PC-9 (cell line): ENCODE measurements at regions not wholly inside any gene's neighbourhood (a gene's known extent, or its start where the extent isn't known, plus 50 kb on each side); places are given as distances from the start of the nearest gene placed in this dataset.
"Not testable (repeated sequence)": the region's sequence is repeated elsewhere in the genome, so short reads cannot be mapped to it uniquely, and the experiment has no call there.

Source experiments
- BruUV-seq: library from RNA; stranded (reverse); fragments of 400-500 nt; replicated peaks from 2 replicates; lab custom pipeline; 2021; lab: Mats Ljungman, UMichigan
- CTCF ChIA-PET: fragments of 300-600 bp; sonication (Branson Sonifier 250); formaldehyde crosslinking; loops from one replicate; lab custom pipeline; 2022; ENCODE audit warnings: antibody characterized with exemption; lab: Charles Lee
- POLR2A ChIA-PET: fragments of 300-600 bp; sonication (Branson Sonifier 250); formaldehyde crosslinking; loops from one replicate; lab custom pipeline; 2022; ENCODE audit warnings: antibody characterized with exemption; ENCODE audit not compliant: unreplicated experiment; lab: Charles Lee
- DNase-seq, 2 experiments: peaks; one replicate each; pipeline versions ENCODE4 v3.0.0 to v3.0.0-alpha.2; 2015 to 2022; ENCODE audit warnings: mixed read lengths in 1 of 2
- H2AFZ ChIP-seq: fragments of 200-600 bp; sonication (generic); 2 replicates; pipeline ENCODE4 v1.8.1; 2017; ENCODE audit warnings: antibody characterized with exemption
- H3F3A ChIP-seq: fragments of 200-600 bp; sonication (generic); 2 replicates; pipeline ENCODE4 v1.8.1; 2017; ENCODE audit warnings: antibody characterized with exemption, mild to moderate bottlenecking, low read depth; ENCODE audit not compliant: insufficient read depth
- H3K27ac ChIP-seq: fragments of 200-600 bp; sonication (generic); 2 replicates; pipeline ENCODE4 v1.6.1; 2016; ENCODE audit warnings: mixed run types
- H3K27me3 ChIP-seq: fragments of 200-600 bp; sonication (generic); 2 replicates; pipeline ENCODE4 v1.6.1; 2016; ENCODE audit warnings: low read depth, mixed run types; ENCODE audit not compliant: insufficient read depth
- H3K36me3 ChIP-seq: fragments of 200-600 bp; sonication (generic); 2 replicates; pipeline ENCODE4 v1.6.1; 2016; ENCODE audit warnings: low read depth, mixed run types
- H3K4me1 ChIP-seq: fragments of 200-600 bp; sonication (generic); replicated peaks from 2 replicates; pipeline ENCODE4 v1.6.1; 2016; ENCODE audit warnings: mixed run types; ENCODE audit not compliant: insufficient read depth
- H3K4me2 ChIP-seq: fragments of 200-600 bp; sonication (generic); 2 replicates; pipeline ENCODE4 v1.6.1; 2017; ENCODE audit warnings: mixed run types
- H3K4me3 ChIP-seq: fragments of 200-600 bp; sonication (generic); 2 replicates; pipeline ENCODE4 v1.6.1; 2016; ENCODE audit warnings: mixed run types
- H3K79me2 ChIP-seq: fragments of 200-600 bp; sonication (generic); 2 replicates; pipeline ENCODE4 v1.6.1; 2017; ENCODE audit warnings: low read depth, mixed run types
- H3K9me2 ChIP-seq: fragments of 200-600 bp; sonication (generic); 2 replicates; pipeline ENCODE4 v1.8.1; 2017; ENCODE audit warnings: mild to moderate bottlenecking; ENCODE audit not compliant: insufficient read depth
- H3K9me3 ChIP-seq: fragments of 200-600 bp; sonication (generic); 2 replicates; pipeline ENCODE4 v1.8.1; 2016; ENCODE audit warnings: low read depth; ENCODE audit not compliant: insufficient read depth
- H4K20me1 ChIP-seq: fragments of 200-600 bp; sonication (generic); 2 replicates; pipeline ENCODE4 v1.8.1; 2017; ENCODE audit not compliant: insufficient read depth
- CTCF ChIP-seq: fragments of 200-600 bp; sonication (generic); conservative IDR thresholded peaks from 2 replicates; pipeline ENCODE4 v1.6.1; 2017; ENCODE audit warnings: mixed run types, antibody characterized with exemption, mild to moderate bottlenecking, moderate library complexity
- EZH2 ChIP-seq: fragments of 200-600 bp; sonication (generic); IDR thresholded peaks from 2 replicates; pipeline ENCODE4 v1.8.0; 2017; ENCODE audit warnings: antibody characterized with exemption, low read depth
- intact Hi-C: fragments of 100-400 bp; cut with micrococcal nuclease; formaldehyde crosslinking; loops from one replicate; pipeline ENCODE4 v1.10.0; 2022; ENCODE audit not compliant: unreplicated experiment

DNA sequence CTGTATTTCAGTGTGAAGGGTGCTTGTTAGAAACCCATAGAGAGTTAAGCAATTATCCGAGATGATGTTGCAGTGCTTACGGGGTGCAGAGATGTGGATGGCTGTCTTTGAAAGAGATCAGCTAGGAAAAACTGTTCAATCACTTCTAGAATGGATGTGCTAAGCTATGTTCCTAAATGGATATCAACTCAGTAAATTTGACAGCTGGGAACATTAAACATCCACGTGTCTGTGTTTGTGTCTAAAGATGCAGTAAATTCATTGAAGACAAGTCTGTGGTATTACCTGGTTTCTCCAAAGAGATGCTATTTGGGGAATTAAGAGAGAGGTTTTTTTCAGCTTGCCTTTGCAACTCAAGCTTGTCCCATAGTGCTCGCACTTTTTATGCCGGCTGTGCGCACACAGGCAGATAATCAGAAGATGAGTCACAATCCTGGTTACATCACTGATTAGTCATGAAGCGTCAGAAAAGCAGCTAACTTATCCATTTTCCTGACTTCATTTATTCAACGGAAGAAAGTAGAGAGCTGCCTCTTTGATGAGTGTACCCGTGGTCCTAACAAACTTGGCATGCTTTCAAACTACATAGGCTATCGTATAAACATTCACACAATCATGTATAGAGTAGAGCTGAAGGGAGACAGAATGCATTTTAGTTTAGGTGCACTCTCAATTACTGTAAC, 691.7 kb upstream of the SLC35B3 start:
- CTCF ChIA-PET, result interaction anchor here (0.5 to 0.7 kb wide), 2 partner anchors 1122 to 1292 kb away, joined by 4 to 9 read pairs; no protein-coding TSS in a partner anchor
- no peak overlapping the region for H2AFZ ChIP-seq
- peak; percentile 46 to 52 for DNase-seq

GRCh38 chr6:9126034-9126433, 690.7 kb upstream of the SLC35B3 start:
- CTCF ChIA-PET, H3K4me1 ChIP-seq, H3K9me3 ChIP-seq, H3K9me2 ChIP-seq, H3K4me3 ChIP-seq, H3K27ac ChIP-seq, H4K20me1 ChIP-seq, H3F3A ChIP-seq, H3K4me2 ChIP-seq, BruUV-seq, intact Hi-C loops, H2AFZ ChIP-seq, H3K27me3 ChIP-seq, H3K79me2 ChIP-seq, H3K36me3 ChIP-seq: not testable (repeated sequence)
- DNase-seq, result peak in 1 of 2 experiments; percentile 19
- POLR2A ChIA-PET, result interaction anchor here (0.6 kb wide), 1 partner anchor 245 kb away, joined by 3 read pairs; no protein-coding TSS in a partner anchor

More for the DNA sequence above, 691.7 kb upstream of the SLC35B3 start:
- TF ChIP-seq CTCF (no peak), EZH2 (no peak)
- Histone ChIP-seq H3K4me1 (no peaks in the 10 kb centered on the region), H3K36me3 (no peaks in the 10 kb centered on the region), H3K9me3 (no peaks in the 10 kb centered on the region), H3K4me2 (peak overlapping the region; percentile 28), H3K27me3 (no peaks in the 10 kb centered on the region), H4K20me1 (no peaks in the 10 kb centered on the region), H3F3A (no peaks in the 10 kb centered on the region), H3K9me2 (no peaks in the 10 kb centered on the region), H3K4me3 (no peak overlapping the region), H3K79me2 (no peaks in the 10 kb centered on the region), H3K27ac (no peak overlapping the region)
- no TSS peak for BruUV-seq
- POLR2A ChIA-PET, result interaction anchor here (0.6 to 0.7 kb wide), 4 partner anchors 183 to 1314 kb away, joined by 3 to 4 read pairs (median 3); no protein-coding TSS in a partner anchor
- intact Hi-C loops, result no loop called here

DNA sequence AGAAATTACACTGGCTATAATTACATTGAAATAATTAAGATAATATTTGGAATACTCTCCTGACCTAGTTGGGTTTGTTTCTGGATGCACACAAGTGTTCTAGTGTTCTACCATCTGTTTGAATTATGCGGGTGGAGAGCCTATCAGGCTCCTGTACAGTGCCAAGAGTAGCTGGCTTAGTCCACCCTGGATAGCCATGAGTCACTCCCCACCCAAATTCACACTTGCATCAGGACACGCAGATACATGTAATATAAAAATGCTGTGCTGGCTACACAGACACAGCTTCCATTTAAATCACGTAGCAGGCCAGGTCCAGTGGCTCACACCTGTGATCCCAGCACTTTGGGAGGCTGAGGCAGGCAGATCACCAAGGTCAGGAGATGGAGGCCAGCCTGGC, 686.2 kb upstream of the SLC35B3 start:
- BruUV-seq, result no TSS peak
- H2AFZ ChIP-seq, result no peak overlapping the region
- H4K20me1 ChIP-seq, result no peaks in the 10 kb centered on the region
- no peaks in the 10 kb centered on the region for H3K9me3 ChIP-seq
- no peak overlapping the region for H3K27ac ChIP-seq
- TF ChIP-seq CTCF (no peak), EZH2 (no peak)
- no peaks in the 10 kb centered on the region for H3F3A ChIP-seq
- no peaks in the 10 kb centered on the region for H3K79me2 ChIP-seq
- ChIA-PET CTCF (no interaction called here), POLR2A (no interaction called here)
- no peaks in the 10 kb centered on the region for H3K9me2 ChIP-seq
- H3K4me1 ChIP-seq, result no peaks in the 10 kb centered on the region
- H3K27me3 ChIP-seq, result no peaks in the 10 kb centered on the region
- H3K36me3 ChIP-seq, result no peaks in the 10 kb centered on the region
- H3K4me3 ChIP-seq, result no peak overlapping the region
- intact Hi-C loops, result no loop called here
- H3K4me2 ChIP-seq, result no peak overlapping the region
- DNase-seq, result no peak
